HEK293 (cell line): ENCODE measurements at regions not wholly inside any gene's neighbourhood (a gene's known extent, or its start where the extent isn't known, plus 50 kb on each side); places are given as distances from the start of the nearest gene placed in this dataset.

Experiments used
- CTCF ChIA-PET: fragments of 350-600 bp; formaldehyde crosslinking; extraction: SDS; loops from one replicate; lab custom pipeline; 2021; ENCODE audit warnings: antibody characterized with exemption; lab: Yijun Ruan, JAX
- POLR2A ChIA-PET: fragments of 300-600 bp; formaldehyde crosslinking; extraction: SDS; loops from one replicate; lab custom pipeline; 2020; ENCODE audit warnings: antibody characterized with exemption, inconsistent platforms; lab: Yijun Ruan, JAX
- H3K27ac ChIP-seq: fragments of 200-500 bp; sonication (Bioruptor generic); 2 replicates; pipeline ENCODE4 v1.5.1; 2014; ENCODE audit warnings: low read depth, low read length, control low read depth, inconsistent platforms; ENCODE audit errors: extremely low read depth
- H3K36me3 ChIP-seq, 2 experiments: fragments of 200-500 bp in 1 of 2; sonication (Bioruptor generic) in 1 of 2; 1 replicate in 1 of 2; 2 replicates in 1 of 2; pipeline ENCODE4 v1.5.1; 2014 to 2017; ENCODE audit warnings: inconsistent platforms in 2 of 2, low read length in 2 of 2; ENCODE audit not compliant: control insufficient read depth in 2 of 2, insufficient read depth in 1 of 2
- H3K4me1 ChIP-seq: fragments of 200-500 bp; sonication (Bioruptor generic); 2 replicates; pipeline ENCODE4 v1.5.1; 2014; ENCODE audit warnings: mild to moderate bottlenecking, low read length, inconsistent platforms; ENCODE audit not compliant: control insufficient read depth, insufficient read depth
- H3K4me3 ChIP-seq: 2 replicates; pipeline ENCODE4 v1.5.1; 2011; ENCODE audit warnings: low read depth, mild to moderate bottlenecking, control low read depth, low read length, moderate library complexity
- H3K9me3 ChIP-seq: fragments of 200-500 bp; sonication (Bioruptor generic); 2 replicates; pipeline ENCODE4 v1.5.1; 2014; ENCODE audit warnings: low read depth, low read length, inconsistent platforms; ENCODE audit not compliant: control insufficient read depth, insufficient read depth
- AEBP2 ChIP-seq: fragments of 450-650 bp; formaldehyde crosslinking; IDR thresholded peaks from 2 replicates; pipeline ENCODE4 v1.5.1; 2016; ENCODE audit warnings: missing biosample characterization, missing genetic modification characterization, borderline replicate concordance
- FEZF1 ChIP-seq: fragments of 450-650 bp; formaldehyde crosslinking; IDR thresholded peaks from 2 replicates; pipeline ENCODE4 v1.5.1; 2016; ENCODE audit warnings: missing biosample characterization, missing genetic modification characterization
- HIC1 ChIP-seq: fragments of 450-650 bp; formaldehyde crosslinking; IDR thresholded peaks from 2 replicates; pipeline ENCODE4 v1.5.1; 2016; ENCODE audit warnings: missing biosample characterization, missing genetic modification characterization
- KLF8 ChIP-seq: fragments of 450-650 bp; formaldehyde crosslinking; IDR thresholded peaks from 2 replicates; pipeline ENCODE4 v1.5.1; 2016; ENCODE audit warnings: missing biosample characterization, missing genetic modification characterization
- MEIS1 ChIP-seq: sonication (generic); formaldehyde crosslinking; IDR thresholded peaks from 2 replicates; pipeline ENCODE4 v1.8.1; 2022; ENCODE audit warnings: missing genetic modification reagents, mild to moderate bottlenecking, borderline replicate concordance
- SP2 ChIP-seq: fragments of 450-650 bp; formaldehyde crosslinking; IDR thresholded peaks from 2 replicates; pipeline ENCODE4 v1.5.1; 2016; ENCODE audit warnings: missing biosample characterization, missing genetic modification characterization
- ZBTB21 ChIP-seq: fragments of 450-650 bp; formaldehyde crosslinking; IDR thresholded peaks from 2 replicates; pipeline ENCODE4 v1.5.1; 2017; ENCODE audit warnings: missing biosample characterization, missing genetic modification characterization
- ZBTB48 ChIP-seq: fragments of 450-650 bp; formaldehyde crosslinking; IDR thresholded peaks from 2 replicates; pipeline ENCODE4 v1.5.1; 2016; ENCODE audit warnings: missing biosample characterization, missing genetic modification characterization
- ZBTB49 ChIP-seq: fragments of 450-650 bp; formaldehyde crosslinking; IDR thresholded peaks from 2 replicates; pipeline ENCODE4 v1.5.1; 2016; ENCODE audit warnings: missing biosample characterization, missing genetic modification characterization, low read depth
- ZBTB8A ChIP-seq: fragments of 450-650 bp; formaldehyde crosslinking; IDR thresholded peaks from 2 replicates; pipeline ENCODE4 v1.5.1; 2016; ENCODE audit warnings: missing biosample characterization, missing genetic modification characterization
- ZIC2 ChIP-seq: fragments of 450-650 bp; formaldehyde crosslinking; IDR thresholded peaks from 2 replicates; pipeline ENCODE4 v1.5.1; 2016; ENCODE audit warnings: missing biosample characterization, missing genetic modification characterization
- ZNF112 ChIP-seq: fragments of 450-650 bp; formaldehyde crosslinking; IDR thresholded peaks from 2 replicates; pipeline ENCODE4 v1.5.0; 2017; ENCODE audit warnings: missing biosample characterization, missing genetic modification characterization
- ZNF132 ChIP-seq: fragments of 450-650 bp; formaldehyde crosslinking; IDR thresholded peaks from 2 replicates; pipeline ENCODE4 v1.5.1; 2017; ENCODE audit warnings: missing biosample characterization, missing genetic modification characterization, borderline replicate concordance
- ZNF157 ChIP-seq: fragments of 450-650 bp; formaldehyde crosslinking; IDR thresholded peaks from 2 replicates; pipeline ENCODE4 v1.5.1; 2016; ENCODE audit warnings: missing biosample characterization, missing genetic modification characterization
- ZNF175 ChIP-seq: fragments of 450-650 bp; formaldehyde crosslinking; IDR thresholded peaks from 2 replicates; pipeline ENCODE4 v1.5.1; 2016; ENCODE audit warnings: missing biosample characterization, missing genetic modification characterization
- ZNF2 ChIP-seq: fragments of 450-650 bp; formaldehyde crosslinking; IDR thresholded peaks from 2 replicates; pipeline ENCODE4 v1.5.1; 2016; ENCODE audit warnings: missing biosample characterization, missing genetic modification characterization
- ZNF335 ChIP-seq: fragments of 450-650 bp; formaldehyde crosslinking; conservative IDR thresholded peaks from 2 replicates; pipeline ENCODE4 v1.5.1; 2016; ENCODE audit warnings: missing biosample characterization, missing genetic modification characterization
- ZNF362 ChIP-seq: fragments of 450-650 bp; formaldehyde crosslinking; IDR thresholded peaks from 2 replicates; pipeline ENCODE4 v1.5.1; 2016; ENCODE audit warnings: missing biosample characterization, missing genetic modification characterization
- ZNF404 ChIP-seq: fragments of 450-650 bp; formaldehyde crosslinking; IDR thresholded peaks from 2 replicates; pipeline ENCODE4 v1.5.1; 2017; ENCODE audit warnings: missing biosample characterization, missing genetic modification characterization
- ZNF416 ChIP-seq: fragments of 450-650 bp; formaldehyde crosslinking; IDR thresholded peaks from 2 replicates; pipeline ENCODE4 v1.5.1; 2016; ENCODE audit warnings: missing biosample characterization, missing genetic modification characterization
- ZNF423 ChIP-seq: fragments of 450-650 bp; formaldehyde crosslinking; IDR thresholded peaks from 2 replicates; pipeline ENCODE4 v1.5.1; 2016; ENCODE audit warnings: missing biosample characterization, missing genetic modification characterization
- ZNF501 ChIP-seq: fragments of 450-650 bp; formaldehyde crosslinking; IDR thresholded peaks from 2 replicates; pipeline ENCODE4 v1.5.1; 2016; ENCODE audit warnings: missing biosample characterization, missing genetic modification characterization
- ZNF530 ChIP-seq: fragments of 450-650 bp; formaldehyde crosslinking; IDR thresholded peaks from 2 replicates; pipeline ENCODE4 v1.5.1; 2016; ENCODE audit warnings: low read depth, missing biosample characterization, missing genetic modification characterization
- ZNF549 ChIP-seq: fragments of 450-650 bp; IDR thresholded peaks from 2 replicates; pipeline ENCODE4 v1.5.1; 2018; ENCODE audit warnings: missing biosample characterization, missing genetic modification characterization, mild to moderate bottlenecking, inconsistent platforms, moderate library complexity
- ZNF561 ChIP-seq: fragments of 450-650 bp; IDR thresholded peaks from 2 replicates; pipeline ENCODE4 v1.5.1; 2018; ENCODE audit warnings: missing biosample characterization, missing genetic modification characterization, borderline replicate concordance
- ZNF585B ChIP-seq: fragments of 450-650 bp; formaldehyde crosslinking; IDR thresholded peaks from 2 replicates; pipeline ENCODE4 v1.5.1; 2016; ENCODE audit warnings: missing biosample characterization, missing genetic modification characterization
- ZNF596 ChIP-seq: fragments of 450-650 bp; IDR thresholded peaks from 2 replicates; pipeline ENCODE4 v1.5.0; 2018; ENCODE audit warnings: missing biosample characterization, mild to moderate bottlenecking, missing genetic modification characterization, moderate library complexity
- ZNF621 ChIP-seq: fragments of 450-650 bp; formaldehyde crosslinking; IDR thresholded peaks from 2 replicates; pipeline ENCODE4 v1.5.1; 2017; ENCODE audit warnings: missing biosample characterization, missing genetic modification characterization
- ZNF624 ChIP-seq: fragments of 450-650 bp; formaldehyde crosslinking; IDR thresholded peaks from 2 replicates; pipeline ENCODE4 v1.5.1; 2017; ENCODE audit warnings: missing biosample characterization, missing genetic modification characterization
- ZNF654 ChIP-seq: fragments of 450-650 bp; formaldehyde crosslinking; IDR thresholded peaks from 2 replicates; pipeline ENCODE4 v1.5.1; 2016; ENCODE audit warnings: low read depth, missing biosample characterization, missing genetic modification characterization
- ZNF791 ChIP-seq: fragments of 450-650 bp; formaldehyde crosslinking; IDR thresholded peaks from 2 replicates; pipeline ENCODE4 v1.5.1; 2016; ENCODE audit warnings: missing biosample characterization, missing genetic modification characterization
- ZSCAN16 ChIP-seq: fragments of 450-650 bp; formaldehyde crosslinking; IDR thresholded peaks from 2 replicates; pipeline ENCODE4 v1.5.1; 2016; ENCODE audit warnings: missing biosample characterization, missing genetic modification characterization
- ZSCAN5A ChIP-seq: fragments of 450-650 bp; formaldehyde crosslinking; IDR thresholded peaks from 2 replicates; pipeline ENCODE4 v1.5.1; 2016; ENCODE audit warnings: missing biosample characterization, missing genetic modification characterization

GRCh38 chr10:55852900-55853299 lies 508.2 kb downstream of the ZWINT start:
- POLR2A ChIA-PET = no interaction called here
- no peaks in the 10 kb centered on the region for H3K4me1 ChIP-seq
- TF ChIP-seq ZSCAN5A (tag by site-specific recombination) (no peak), MEIS1 (CRISPR knock-in tag) (no peak), ZNF561 (no peak), ZNF416 (tag by site-specific recombination) (no peak), SP2 (tag by site-specific recombination) (no peak), ZNF132 (no peak), KLF8 (no peak), ZBTB49 (tag by site-specific recombination) (no peak), ZBTB8A (tag by site-specific recombination) (no peak), ZNF112 (tag by site-specific recombination) (no peak)
- no peak overlapping the region for H3K4me3 ChIP-seq
- CTCF ChIA-PET = interaction anchor here (0.5 kb wide), 1 partner anchor 9 kb away, joined by 3 read pairs; no protein-coding TSS in a partner anchor
- no peaks in the 10 kb centered on the region for H3K9me3 ChIP-seq
- H3K27ac ChIP-seq = no peak overlapping the region
- H3K36me3 ChIP-seq = no peaks in the 10 kb centered on the region

GRCh38 chr10:55837273-55837672 lies 523.8 kb downstream of the ZWINT start:
- ChIA-PET CTCF (no interaction called here), POLR2A (no interaction called here)

GRCh38 chr10:55822096-55822495 lies 539.0 kb downstream of the ZWINT start:
- ChIA-PET CTCF (no interaction called here), POLR2A (no interaction called here)
- TF ChIP-seq ZNF561 (no peak), AEBP2 (no peak), HIC1 (tag by site-specific recombination) (no peak), ZNF596 (tag by site-specific recombination) (no peak), ZNF157 (no peak), ZNF654 (tag by site-specific recombination) (no peak), ZNF362 (tag by site-specific recombination) (no peak)
- Histone ChIP-seq H3K4me1 (no peaks in the 10 kb centered on the region), H3K27ac (no peak overlapping the region), H3K9me3 (no peaks in the 10 kb centered on the region), H3K4me3 (no peak overlapping the region), H3K36me3 (no peaks in the 10 kb centered on the region)

More at GRCh38 chr10:55837273-55837672, 523.8 kb downstream of the ZWINT start:
- H3K36me3 ChIP-seq = no peaks in the 10 kb centered on the region
- no peak for TF ChIP-seq KLF8
- TF ChIP-seq ZBTB21 (tag by site-specific recombination) = no peak
- TF ChIP-seq ZNF624 (tag by site-specific recombination) = no peak
- no peak for TF ChIP-seq ZNF335
- TF ChIP-seq ZNF621 (tag by site-specific recombination) = no peak
- no peak for TF ChIP-seq ZNF501
- TF ChIP-seq ZNF404 (tag by site-specific recombination) = no peak
- TF ChIP-seq ZNF549 (tag by site-specific recombination) = no peak
- TF ChIP-seq ZBTB48 (tag by site-specific recombination) = no peak
- no peak for TF ChIP-seq ZIC2
- no peak for TF ChIP-seq FEZF1
- TF ChIP-seq ZNF175 (tag by site-specific recombination) = no peak
- TF ChIP-seq ZSCAN16 = no peak
- TF ChIP-seq ZNF423 (tag by site-specific recombination) = no peak
- no peak for TF ChIP-seq ZNF530 (tag by site-specific recombination)
- TF ChIP-seq ZNF585B (tag by site-specific recombination) = no peak
- no peak for TF ChIP-seq ZNF791
- no peak for TF ChIP-seq ZNF2 (tag by site-specific recombination)
- H3K4me1 ChIP-seq = no peaks in the 10 kb centered on the region
- no peaks in the 10 kb centered on the region for H3K9me3 ChIP-seq
- H3K4me3 ChIP-seq = no peak overlapping the region
- H3K27ac ChIP-seq = no peak overlapping the region
